ENCODE measurements at regions not wholly inside any gene's neighbourhood (a gene's known extent, or its start where the extent isn't known, plus 50 kb on each side); places are given as distances from the start of the nearest gene placed in this dataset.
"Not testable (repeated sequence)": the region's sequence is repeated elsewhere in the genome, so short reads cannot be mapped to it uniquely, and the experiment has no call there.

GRCh38 chr4:75287738-75288517 lies 226.3 kb downstream of the RCHY1 start:
- DNase-seq (ENCODE audit: low read depth): no peak

GRCh38 chr4:75285837-75286236 lies 228.4 kb downstream of the RCHY1 start:
- DNase-seq (ENCODE audit: low read depth): no peak

- DNase-seq (ENCODE audit: low read depth): no peak
Observed at GRCh38 chr4:75284831-75285230, 229.4 kb downstream of the RCHY1 start.

DNA sequence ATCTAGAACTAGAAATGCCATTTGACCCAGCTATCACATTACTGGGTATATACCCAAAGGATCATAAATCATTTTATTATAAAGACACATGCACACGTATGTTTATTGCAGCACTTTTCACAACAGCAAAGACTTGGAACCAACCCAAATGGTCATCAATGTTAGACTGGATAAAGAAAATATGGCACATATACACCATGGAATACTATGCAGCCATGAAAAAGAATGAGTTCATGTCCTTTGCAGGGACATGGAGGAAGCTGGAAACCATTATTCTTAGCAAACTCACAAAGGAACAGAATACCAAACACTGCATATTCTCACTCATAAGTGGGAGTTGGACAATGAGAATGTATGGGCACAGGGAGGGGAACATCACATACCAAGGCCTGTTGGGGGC lies 233.7 kb downstream of the RCHY1 start:
- DNase-seq (ENCODE audit: low read depth): not testable (repeated sequence)

GRCh38 chr4:75259306-75259705 lies 254.9 kb downstream of the RCHY1 start:
- DNase-seq (ENCODE audit: low read depth): no peak

DNA sequence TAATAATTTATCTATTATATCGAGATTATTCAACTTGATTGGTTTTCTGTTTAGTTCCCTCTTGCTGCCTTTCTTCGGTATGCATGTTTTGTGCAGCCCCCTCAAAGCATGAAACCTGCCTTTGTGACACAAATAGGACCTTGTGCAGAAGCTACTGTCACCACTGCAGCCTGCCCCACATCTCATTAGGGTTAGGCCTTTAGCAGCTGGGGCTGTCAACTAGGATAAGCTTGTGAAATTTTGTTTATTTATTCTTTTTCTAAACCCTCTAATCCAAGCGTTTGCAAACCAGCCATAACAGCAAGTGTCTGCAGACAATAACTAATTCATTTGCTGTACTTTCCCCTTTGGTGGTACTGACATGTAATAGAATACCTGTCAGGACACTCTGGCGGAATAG lies 258.9 kb downstream of the RCHY1 start:
- DNase-seq (ENCODE audit: low read depth): no peak

- peak; percentile 32 for DNase-seq (ENCODE audit: low read depth)
Observed at GRCh38 chr4:75254745-75255144, 259.5 kb downstream of the RCHY1 start.

DNA sequence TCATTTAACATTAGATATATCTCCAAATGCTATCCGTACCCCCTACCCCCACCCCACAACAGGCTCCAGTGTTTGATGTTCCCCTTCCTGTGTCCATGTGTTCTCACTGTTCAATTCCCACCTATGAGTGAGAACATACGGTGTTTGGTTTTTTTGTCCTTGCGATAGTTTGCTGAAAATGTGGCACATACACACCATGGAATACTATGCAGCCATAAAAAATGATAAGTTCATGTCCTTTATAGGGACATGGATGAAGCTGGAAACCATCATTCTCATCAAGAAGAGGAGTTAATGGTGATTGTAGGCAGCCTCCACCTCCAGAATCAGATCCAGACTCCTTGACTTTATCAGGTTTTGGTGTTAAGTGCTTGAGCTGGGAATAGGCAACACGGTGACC lies 261.1 kb downstream of the RCHY1 start:
- not testable (repeated sequence) for DNase-seq (ENCODE audit: low read depth)

- no peak for DNase-seq (ENCODE audit: low read depth)
Observed at GRCh38 chr4:75251547-75251946, 262.7 kb downstream of the RCHY1 start.

- DNase-seq (ENCODE audit: low read depth): no peak
Observed at GRCh38 chr4:75249739-75250138, 264.5 kb downstream of the RCHY1 start.

DNA sequence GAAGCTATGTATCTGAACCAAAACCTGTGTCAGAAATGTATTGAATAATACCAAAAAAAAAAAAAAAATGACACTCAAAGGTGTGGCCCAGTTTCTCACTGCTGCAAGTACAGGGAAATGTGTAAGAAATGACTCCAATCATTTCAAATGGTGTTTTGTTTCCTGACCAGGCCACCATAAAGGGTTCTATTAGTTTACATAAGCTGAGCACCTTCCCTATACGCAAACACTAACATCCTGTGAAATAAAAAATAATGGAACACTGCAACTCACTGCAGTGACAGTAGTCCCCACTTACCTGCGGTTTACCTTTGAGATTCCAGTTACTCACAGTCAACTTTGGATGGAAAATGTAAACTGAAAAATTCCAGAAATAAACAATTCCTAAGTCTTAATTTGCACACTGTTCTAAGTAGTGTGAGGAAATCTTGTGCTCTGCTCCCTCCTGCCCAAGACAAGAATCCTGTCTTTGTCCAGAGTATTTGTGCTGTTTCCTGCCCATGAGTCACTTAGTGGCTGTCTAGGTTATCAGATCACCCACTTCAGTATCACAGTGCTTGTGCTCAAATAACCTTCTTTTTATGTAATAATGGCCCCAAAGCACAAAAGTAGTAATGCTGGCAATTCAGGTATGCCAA lies 265.3 kb downstream of the RCHY1 start:
- DNase-seq (ENCODE audit: low read depth): no peak

GRCh38 chr4:75244325-75244724 lies 269.9 kb downstream of the RCHY1 start:
- no peak for DNase-seq (ENCODE audit: low read depth)

GRCh38 chr4:75243570-75243969 lies 270.6 kb downstream of the RCHY1 start:
- no peak for DNase-seq (ENCODE audit: low read depth)

- DNase-seq (ENCODE audit: low read depth): no peak
Observed at GRCh38 chr4:75235359-75235951, 278.7 kb downstream of the RCHY1 start.

DNA sequence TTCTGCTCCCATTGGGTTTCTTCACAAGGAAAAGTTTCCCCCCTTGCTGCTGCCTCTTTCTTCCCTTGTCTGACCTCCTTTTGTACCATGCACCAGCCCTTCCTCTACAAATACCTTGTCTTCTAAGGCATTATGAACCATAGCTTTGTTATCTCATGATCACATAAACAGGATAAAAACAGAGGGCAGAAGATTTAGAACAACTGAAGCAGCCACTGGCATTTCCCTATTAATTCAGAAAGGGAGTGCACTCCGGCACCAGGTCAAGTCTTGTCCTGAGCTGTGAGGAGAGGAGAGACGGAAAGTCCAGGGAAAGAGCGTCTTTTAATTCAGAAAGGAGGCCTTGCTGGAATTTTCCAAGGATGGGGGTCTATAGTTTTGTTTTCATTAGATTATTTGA lies 281.7 kb downstream of the RCHY1 start:
- no peak for DNase-seq (ENCODE audit: low read depth)

- no peak for DNase-seq (ENCODE audit: low read depth)
Observed at GRCh38 chr4:75229806-75230570, 284.2 kb downstream of the RCHY1 start.

- DNase-seq (ENCODE audit: low read depth): no peak
Observed at GRCh38 chr4:75213480-75213879, 280.6 kb downstream of the PARM1 start.

- no peak for DNase-seq (ENCODE audit: low read depth)
Observed at GRCh38 chr4:75211422-75211821, 278.5 kb downstream of the PARM1 start.

- DNase-seq (ENCODE audit: low read depth): no peak
Observed at GRCh38 chr4:75207902-75208301, 275.0 kb downstream of the PARM1 start.

GRCh38 chr4:75195111-75195510 lies 262.2 kb downstream of the PARM1 start:
- DNase-seq (ENCODE audit: low read depth): no peak

DNA sequence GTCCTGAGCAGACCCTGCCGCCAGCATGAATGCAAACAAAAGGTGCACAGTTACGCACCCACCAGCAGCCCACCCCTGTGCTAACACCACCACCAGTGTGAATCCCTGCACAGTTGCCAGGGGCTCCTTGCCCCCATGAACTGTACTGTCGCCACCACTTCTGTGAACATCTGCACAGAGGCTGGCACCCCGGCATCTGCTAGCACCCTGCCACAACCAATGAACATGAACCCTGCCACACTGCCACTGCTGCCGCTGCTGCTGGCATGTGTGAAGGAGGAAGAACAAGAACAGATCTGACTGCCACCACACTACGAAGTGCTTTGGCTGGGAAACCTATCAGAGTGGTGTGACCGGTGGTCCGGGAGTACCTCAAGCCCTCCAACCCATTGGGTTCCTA lies 261.3 kb downstream of the PARM1 start:
- DNase-seq (ENCODE audit: low read depth): no peak

DNA sequence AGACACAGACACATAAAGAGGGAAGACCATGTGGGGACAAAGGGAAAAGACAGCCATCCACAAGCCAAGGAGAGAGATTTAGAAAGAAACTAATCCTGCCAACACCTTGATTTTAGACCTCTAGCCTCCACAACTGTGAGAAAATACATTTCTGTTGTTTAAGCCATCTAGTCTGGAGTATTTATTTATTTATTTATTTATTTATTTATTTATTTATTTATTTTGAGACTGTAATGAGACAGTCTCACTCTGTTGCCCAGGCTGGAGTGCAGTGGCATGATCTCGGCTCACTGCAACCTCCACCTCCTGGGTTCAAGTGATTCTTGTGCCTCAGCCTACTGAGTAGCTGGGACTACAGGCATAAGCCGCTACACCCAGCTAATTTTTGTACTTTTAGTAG lies 259.3 kb downstream of the PARM1 start:
- DNase-seq (ENCODE audit: low read depth): not testable (repeated sequence)

Data from RPMI7951 (cell line).